TTC549 (cell line): ENCODE measurements at regions not wholly inside any gene's neighbourhood (a gene's known extent, or its start where the extent isn't known, plus 50 kb on each side); places are given as distances from the start of the nearest gene placed in this dataset.

Experiments
- FAIRE-seq: peaks from 2 replicates; lab custom pipeline; 2012; peaks lifted over from hg19 to GRCh38; lab: Jason Lieb, UNC

- FAIRE-seq, result no peak
These were observed 54.2 kb upstream of the ANKRD1 start for GRCh38 chr10:90975096-90975495.

GRCh38 chr10:90977162-90977854 lies 56.4 kb upstream of the ANKRD1 start:
- no peak for FAIRE-seq

GRCh38 chr10:90977855-90978486 lies 57.1 kb upstream of the ANKRD1 start:
- FAIRE-seq, result no peak

GRCh38 chr10:90982406-90983008 lies 61.6 kb upstream of the ANKRD1 start:
- FAIRE-seq, result no peak

- FAIRE-seq, result no peak
These were observed 63.1 kb upstream of the ANKRD1 start for GRCh38 chr10:90983914-90984549.

- no peak for FAIRE-seq
These were observed 64.0 kb upstream of the ANKRD1 start for GRCh38 chr10:90984898-90985297.

GRCh38 chr10:90985321-90985933 lies 64.5 kb upstream of the ANKRD1 start:
- FAIRE-seq, result no peak

- FAIRE-seq, result no peak
These were observed 65.4 kb upstream of the ANKRD1 start for GRCh38 chr10:90986136-90986760.

- FAIRE-seq, result no peak
These were observed 66.0 kb upstream of the ANKRD1 start for GRCh38 chr10:90986870-90987269.

GRCh38 chr10:90987383-90987782 lies 66.5 kb upstream of the ANKRD1 start:
- no peak for FAIRE-seq

GRCh38 chr10:90988024-90988423 lies 67.1 kb upstream of the ANKRD1 start:
- FAIRE-seq, result no peak

- no peak for FAIRE-seq
These were observed 67.9 kb upstream of the ANKRD1 start for GRCh38 chr10:90988802-90989201.

- FAIRE-seq, result no peak
These were observed 68.5 kb upstream of the ANKRD1 start for GRCh38 chr10:90989378-90989777.

GRCh38 chr10:90992462-90992861 lies 71.6 kb upstream of the ANKRD1 start:
- FAIRE-seq, result no peak

- FAIRE-seq, result no peak
These were observed 72.5 kb upstream of the ANKRD1 start for GRCh38 chr10:90993340-90993739.

- FAIRE-seq, result no peak
These were observed 76.8 kb upstream of the ANKRD1 start for GRCh38 chr10:90997670-90998069.

GRCh38 chr10:90998733-90999511 lies 78.0 kb upstream of the ANKRD1 start:
- FAIRE-seq, result no peak

GRCh38 chr10:90999512-91000172 lies 78.8 kb upstream of the ANKRD1 start:
- no peak for FAIRE-seq

GRCh38 chr10:91000470-91000869 lies 79.6 kb upstream of the ANKRD1 start:
- no peak for FAIRE-seq

- FAIRE-seq, result no peak
These were observed 80.1 kb upstream of the ANKRD1 start for GRCh38 chr10:91000985-91001384.

GRCh38 chr10:91002656-91003055 lies 81.8 kb upstream of the ANKRD1 start:
- no peak for FAIRE-seq
